T-cell (primary cell): ENCODE measurements at regions not wholly inside any gene's neighbourhood (a gene's known extent, or its start where the extent isn't known, plus 50 kb on each side); places are given as distances from the start of the nearest gene placed in this dataset.

Source experiments
- ATAC-seq, 4 experiments: fragments of 200-7000 bp in 3 of 4; fragments of 150-1000 bp in 1 of 4; cut with Tn5 transposase; replicated peaks in 1 of 4; 1 replicate in 3 of 4; 2 replicates in 1 of 4; pipeline ENCODE4 v1.10.0; 2021; ENCODE audit warnings: moderate library complexity in 3 of 4, mild to moderate bottlenecking in 2 of 4, moderate number of reproducible peaks in 1 of 4
- CTCF ChIA-PET, 2 donors: fragments of 300-600 bp; sonication (Branson Sonifier 250); formaldehyde crosslinking; loops; one replicate each; lab custom pipeline; 2022; ENCODE audit warnings: antibody characterized with exemption in 2 of 2; lab: Charles Lee
- POLR2A ChIA-PET, 2 donors: fragments of 300-600 bp; sonication (Branson Sonifier 250); formaldehyde crosslinking; loops; one replicate each; lab custom pipeline; 2022; ENCODE audit warnings: antibody characterized with exemption in 2 of 2; lab: Charles Lee
- DNase-seq, 35 experiments: peaks; one replicate each; pipeline versions ENCODE4 v3.0.0 to v3.0.0-alpha.2; 2013 to 2023
- H3K27ac ChIP-seq: one replicate; pipeline ENCODE4 v1.5.1; 2013; ENCODE audit warnings: low read length
- H3K27me3 ChIP-seq, 2 experiments: replicated peaks in 1 of 2; 1 replicate in 1 of 2; 2 replicates in 1 of 2; pipeline versions ENCODE4 v1.6.1 to v1.7.0; 2013; ENCODE audit warnings: low read length in 1 of 2, mixed read lengths in 1 of 2; ENCODE audit not compliant: control insufficient read depth in 2 of 2, insufficient read depth in 2 of 2; ENCODE audit errors: extremely low read depth in 1 of 2
- H3K36me3 ChIP-seq, 2 donors: 1 replicate in 1 of 2; 2 replicates in 1 of 2; pipeline versions ENCODE4 v1.6.1 to v1.7.0; 2013; ENCODE audit warnings: low read length in 1 of 2; ENCODE audit not compliant: control insufficient read depth in 2 of 2, insufficient read depth in 1 of 2; ENCODE audit errors: extremely low read depth in 1 of 2
- H3K4me1 ChIP-seq, 2 experiments: 1 replicate in 1 of 2; 2 replicates in 1 of 2; pipeline versions ENCODE4 v1.6.1 to v1.7.0; 2013; ENCODE audit warnings: low read length in 2 of 2, mixed read lengths in 1 of 2; ENCODE audit not compliant: insufficient read depth in 2 of 2, control insufficient read depth in 1 of 2; ENCODE audit errors: extremely low read depth in 1 of 2
- H3K4me3 ChIP-seq, 2 donors: 1 replicate in 1 of 2; 2 replicates in 1 of 2; pipeline versions ENCODE4 v1.5.1 to v1.7.0; 2013; ENCODE audit warnings: mild to moderate bottlenecking in 2 of 2, low read length in 1 of 2, moderate library complexity in 1 of 2; ENCODE audit not compliant: control insufficient read depth in 1 of 2; ENCODE audit errors: extremely low read depth in 1 of 2
- H3K9me3 ChIP-seq: 2 replicates; pipeline ENCODE4 v1.7.0; 2013
- H3K27ac Mint-ChIP-seq, 2 donors: one replicate each; pipeline ENCODE4 v1.8.0; 2020 to 2021; ENCODE audit warnings: mild to moderate bottlenecking in 2 of 2, mixed read lengths in 2 of 2
- H3K27me3 Mint-ChIP-seq, 2 donors: one replicate each; pipeline ENCODE4 v1.8.0; 2021 to 2022; ENCODE audit warnings: mixed read lengths in 2 of 2
- H3K36me3 Mint-ChIP-seq: one replicate; pipeline ENCODE4 v1.8.0; 2021; ENCODE audit warnings: mixed read lengths
- H3K4me1 Mint-ChIP-seq, 3 donors: one replicate each; pipeline ENCODE4 v1.8.0; 2020 to 2022; ENCODE audit warnings: mixed read lengths in 3 of 3, mild to moderate bottlenecking in 1 of 3
- H3K4me3 Mint-ChIP-seq, 3 donors: one replicate each; pipeline ENCODE4 v1.8.0; 2020 to 2022; ENCODE audit warnings: mild to moderate bottlenecking in 3 of 3, mixed read lengths in 3 of 3, moderate library complexity in 3 of 3
- H3K9me3 Mint-ChIP-seq, 3 donors: one replicate each; pipeline ENCODE4 v1.8.0; 2020 to 2022; ENCODE audit warnings: mixed read lengths in 3 of 3
- WGBS: methylation state at CpG from one replicate; pipeline ENCODE4 v1.1.5; 2013; ENCODE audit warnings: missing lambda C conversion rate; ENCODE audit not compliant: insufficient coverage; 5-methylcytosine and 5-hydroxymethylcytosine counted together

GRCh38 chr15:62462721-62463120, 297.6 kb upstream of the C2CD4B start:
- H3K27me3 Mint-ChIP-seq = peaks cover 8 to 15% of the 10 kb centered on the region in 2 donors
- H3K36me3 ChIP-seq = no peaks in the 10 kb centered on the region
- H3K27ac ChIP-seq = no peak overlapping the region
- H3K27me3 ChIP-seq = peaks cover 0 to 14% of the 10 kb centered on the region in 2 experiments
- no peaks in the 10 kb centered on the region for H3K36me3 Mint-ChIP-seq
- H3K4me3 ChIP-seq = no peak overlapping the region
- DNase-seq (no peak), ATAC-seq (no peak)
- H3K4me3 Mint-ChIP-seq = no peak overlapping the region
- CTCF ChIA-PET = no interaction called here
- 100% methylated on average over 1 of the region's 7 CpGs for WGBS
- POLR2A ChIA-PET = no interaction called here
- H3K9me3 ChIP-seq = no peaks in the 10 kb centered on the region
- H3K9me3 Mint-ChIP-seq = no peaks in the 10 kb centered on the region
- no peak overlapping the region for H3K27ac Mint-ChIP-seq
- H3K4me1 ChIP-seq = no peaks in the 10 kb centered on the region
- no peaks in the 10 kb centered on the region for H3K4me1 Mint-ChIP-seq

- peaks cover 10 to 15% of the 10 kb centered on the region in 2 donors for H3K27me3 Mint-ChIP-seq
- no peaks in the 10 kb centered on the region for H3K36me3 ChIP-seq
Observed at GRCh38 chr15:62464705-62465104, 299.6 kb upstream of the C2CD4B start.

GRCh38 chr15:62465173-62465572, 300.1 kb upstream of the C2CD4B start:
- no CpG with 5 or more reads among the region's 12 CpGs for WGBS
- ATAC-seq = no peak
- Mint-ChIP-seq H3K36me3 (no peaks in the 10 kb centered on the region), H3K4me3 (no peak overlapping the region), H3K27me3 (peaks cover 10 to 15% of the 10 kb centered on the region in 2 donors), H3K4me1 (no peaks in the 10 kb centered on the region), H3K27ac (no peak overlapping the region), H3K9me3 (no peaks in the 10 kb centered on the region)
- CTCF ChIA-PET = no interaction called here
- Histone ChIP-seq H3K27me3 (peaks cover 0 to 14% of the 10 kb centered on the region in 2 experiments), H3K4me3 (no peak overlapping the region), H3K9me3 (no peaks in the 10 kb centered on the region), H3K4me1 (no peaks in the 10 kb centered on the region), H3K36me3 (no peaks in the 10 kb centered on the region), H3K27ac (no peak overlapping the region)
- DNase-seq = no peak
- POLR2A ChIA-PET = no interaction called here

More at GRCh38 chr15:62464705-62465104, 299.6 kb upstream of the C2CD4B start:
- CTCF ChIA-PET = no interaction called here
- Histone ChIP-seq H3K27me3 (peaks cover 0 to 14% of the 10 kb centered on the region in 2 experiments), H3K4me3 (no peak overlapping the region), H3K9me3 (no peaks in the 10 kb centered on the region), H3K27ac (no peak overlapping the region), H3K4me1 (no peaks in the 10 kb centered on the region)
- no peaks in the 10 kb centered on the region for H3K9me3 Mint-ChIP-seq
- no CpG with 5 or more reads among the region's 5 CpGs for WGBS
- no peak for DNase-seq
- no peak overlapping the region for H3K4me3 Mint-ChIP-seq
- POLR2A ChIA-PET = no interaction called here
- H3K36me3 Mint-ChIP-seq = no peaks in the 10 kb centered on the region
- H3K27ac Mint-ChIP-seq = no peak overlapping the region
- no peak for ATAC-seq
- no peaks in the 10 kb centered on the region for H3K4me1 Mint-ChIP-seq

GRCh38 chr15:62469478-62469873, 304.4 kb upstream of the C2CD4B start:
- Histone ChIP-seq H3K9me3 (no peaks in the 10 kb centered on the region), H3K27me3 (peaks cover 0 to 8% of the 10 kb centered on the region in 2 experiments), H3K4me1 (no peaks in the 10 kb centered on the region), H3K36me3 (no peaks in the 10 kb centered on the region), H3K4me3 (no peak overlapping the region), H3K27ac (no peak overlapping the region)
- no peaks in the 10 kb centered on the region for H3K4me1 Mint-ChIP-seq
- ATAC-seq = no peak
- ChIA-PET POLR2A (no interaction called here), CTCF (no interaction called here)
- no peaks in the 10 kb centered on the region for H3K36me3 Mint-ChIP-seq
- H3K27ac Mint-ChIP-seq = no peak overlapping the region
- no peak overlapping the region for H3K4me3 Mint-ChIP-seq
- DNase-seq = no peak
- H3K9me3 Mint-ChIP-seq = no peaks in the 10 kb centered on the region
- H3K27me3 Mint-ChIP-seq = peaks cover 10% of the 10 kb centered on the region in 2 donors

- Histone ChIP-seq H3K27ac (no peak overlapping the region), H3K36me3 (no peaks in the 10 kb centered on the region), H3K27me3 (peaks cover 0 to 7% of the 10 kb centered on the region in 2 experiments), H3K4me3 (no peak overlapping the region), H3K9me3 (no peaks in the 10 kb centered on the region), H3K4me1 (no peaks in the 10 kb centered on the region)
- H3K27ac Mint-ChIP-seq = no peak overlapping the region
- CTCF ChIA-PET = no interaction called here
- no peak overlapping the region for H3K4me3 Mint-ChIP-seq
- no peak for ATAC-seq
- H3K9me3 Mint-ChIP-seq = no peaks in the 10 kb centered on the region
- no peaks in the 10 kb centered on the region for H3K36me3 Mint-ChIP-seq
- peaks cover 7% of the 10 kb centered on the region in 2 donors for H3K27me3 Mint-ChIP-seq
- 78% methylated on average over 10 of the region's 11 CpGs for WGBS
- POLR2A ChIA-PET = no interaction called here
- no peak for DNase-seq
- H3K4me1 Mint-ChIP-seq = no peaks in the 10 kb centered on the region
Observed at GRCh38 chr15:62469874-62470688, 305.0 kb upstream of the C2CD4B start.

GRCh38 chr15:62472616-62473299, 307.7 kb upstream of the C2CD4B start:
- H3K9me3 ChIP-seq = no peaks in the 10 kb centered on the region
- CTCF ChIA-PET = no interaction called here
- DNase-seq (no peak), ATAC-seq (no peak)
- no peak overlapping the region for H3K27ac Mint-ChIP-seq
- no peak overlapping the region for H3K4me3 ChIP-seq
- H3K36me3 ChIP-seq = no peaks in the 10 kb centered on the region
- H3K27me3 ChIP-seq = no peaks in the 10 kb centered on the region
- 80% methylated on average over 1 of the region's 6 CpGs for WGBS
- no peak overlapping the region for H3K27ac ChIP-seq
- no peaks in the 10 kb centered on the region for H3K4me1 Mint-ChIP-seq
- H3K4me1 ChIP-seq = no peaks in the 10 kb centered on the region
- no peaks in the 10 kb centered on the region for H3K9me3 Mint-ChIP-seq
- POLR2A ChIA-PET = no interaction called here
- no peak overlapping the region for H3K4me3 Mint-ChIP-seq
- no peaks in the 10 kb centered on the region for H3K36me3 Mint-ChIP-seq
- peaks cover 0 to 2% of the 10 kb centered on the region in 2 donors for H3K27me3 Mint-ChIP-seq
